ENCODE measurements at regions not wholly inside any gene's neighbourhood (a gene's known extent, or its start where the extent isn't known, plus 50 kb on each side); places are given as distances from the start of the nearest gene placed in this dataset.

GRCh38 chr12:114998118-114998749 lies 314.3 kb upstream of the TBX3 start:
- H3K9me3 ChIP-seq, result no peaks in the 10 kb centered on the region
- DNase-seq (ENCODE audit: low spot score) (no peak), ATAC-seq (ENCODE audit: insufficient number of reproducible peaks, low FRiP score, low read depth) (no peak)
- H3K27me3 ChIP-seq (replicated peaks; ENCODE audit: insufficient read depth), result no peaks in the 10 kb centered on the region
- TF ChIP-seq CTCF (IDR thresholded peaks at IDR 0.05), result no peak
- H3K36me3 ChIP-seq, result no peaks in the 10 kb centered on the region
- no peak overlapping the region for H3K4me3 ChIP-seq
- no peak overlapping the region for H3K27ac ChIP-seq
- H3K4me1 ChIP-seq (ENCODE audit: control insufficient read depth in 1 of 2, low read depth in 2 of 2), result no peaks in the 10 kb centered on the region

GRCh38 chr12:114996382-114996781 lies 312.4 kb upstream of the TBX3 start:
- Histone ChIP-seq H3K36me3 (no peaks in the 10 kb centered on the region), H3K4me3 (no peak overlapping the region), H3K27ac (no peak overlapping the region), H3K27me3 (replicated peaks; ENCODE audit: insufficient read depth) (no peaks in the 10 kb centered on the region), H3K9me3 (no peaks in the 10 kb centered on the region), H3K4me1 (ENCODE audit: control insufficient read depth in 1 of 2, low read depth in 2 of 2) (no peaks in the 10 kb centered on the region)
- no peak for TF ChIP-seq CTCF (IDR thresholded peaks at IDR 0.05)
- ATAC-seq (ENCODE audit: insufficient number of reproducible peaks, low FRiP score, low read depth) (no peak), DNase-seq (ENCODE audit: low spot score) (no peak)

- no peak for TF ChIP-seq CTCF (IDR thresholded peaks at IDR 0.05)
- no peak for ATAC-seq (ENCODE audit: insufficient number of reproducible peaks, low FRiP score, low read depth)
- no peaks in the 10 kb centered on the region for H3K36me3 ChIP-seq
These were observed 311.9 kb upstream of the TBX3 start for GRCh38 chr12:114995891-114996290.

DNA sequence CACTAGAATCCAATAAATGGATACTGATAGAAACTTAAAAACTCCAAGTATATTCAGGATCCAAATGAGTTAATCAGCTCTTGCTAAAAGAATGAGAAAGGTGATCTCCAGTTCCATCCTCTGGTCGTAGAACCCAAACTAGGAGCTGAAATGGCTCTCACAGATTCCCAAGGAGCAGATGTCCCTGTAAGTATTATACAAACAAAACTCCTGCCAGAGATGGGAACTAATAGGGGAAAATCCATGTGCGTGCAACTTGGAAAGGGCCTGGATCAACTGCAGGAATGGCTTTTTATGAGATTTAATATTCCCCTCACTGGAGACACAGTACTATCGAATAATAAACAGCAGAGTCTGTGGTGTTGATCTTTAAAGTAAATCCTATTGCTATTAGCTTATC lies 309.2 kb upstream of the TBX3 start:
- Histone ChIP-seq H3K27ac (no peak overlapping the region), H3K36me3 (no peaks in the 10 kb centered on the region), H3K27me3 (replicated peaks; ENCODE audit: insufficient read depth) (no peaks in the 10 kb centered on the region), H3K4me1 (ENCODE audit: control insufficient read depth in 1 of 2, low read depth in 2 of 2) (no peaks in the 10 kb centered on the region), H3K9me3 (no peaks in the 10 kb centered on the region), H3K4me3 (no peak overlapping the region)
- no peak for TF ChIP-seq CTCF (IDR thresholded peaks at IDR 0.05)
- DNase-seq (ENCODE audit: low spot score), result no peak
- ATAC-seq (ENCODE audit: insufficient number of reproducible peaks, low FRiP score, low read depth), result no peak

More at GRCh38 chr12:114995891-114996290, 311.9 kb upstream of the TBX3 start:
- no peaks in the 10 kb centered on the region for H3K4me1 ChIP-seq (ENCODE audit: control insufficient read depth in 1 of 2, low read depth in 2 of 2)
- no peak overlapping the region for H3K4me3 ChIP-seq
- no peaks in the 10 kb centered on the region for H3K27me3 ChIP-seq (replicated peaks; ENCODE audit: insufficient read depth)
- no peak for DNase-seq (ENCODE audit: low spot score)
- no peak overlapping the region for H3K27ac ChIP-seq
- no peaks in the 10 kb centered on the region for H3K9me3 ChIP-seq

DNA sequence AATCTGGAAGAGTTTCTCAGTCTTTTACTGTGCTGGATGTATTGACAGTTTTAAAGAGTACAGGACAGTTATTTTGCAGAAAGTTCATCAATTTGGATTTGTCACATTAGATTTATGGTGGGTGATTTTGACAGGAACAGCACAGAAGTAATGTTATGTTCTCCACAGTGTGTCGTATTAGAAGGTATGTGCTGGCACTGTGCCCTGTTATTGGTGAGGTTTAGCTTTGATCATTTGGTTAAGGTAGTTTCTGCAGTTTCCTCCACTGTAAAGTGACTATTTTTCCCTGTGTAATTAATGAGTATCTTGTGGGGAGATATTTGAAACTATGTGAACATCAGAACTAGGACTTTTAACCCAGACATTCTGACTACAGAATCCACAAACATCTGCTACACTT lies 308.5 kb upstream of the TBX3 start:
- no peak overlapping the region for H3K4me3 ChIP-seq
- DNase-seq (ENCODE audit: low spot score), result no peak
- no peaks in the 10 kb centered on the region for H3K36me3 ChIP-seq
- H3K27me3 ChIP-seq (replicated peaks; ENCODE audit: insufficient read depth), result no peaks in the 10 kb centered on the region
- no peak for ATAC-seq (ENCODE audit: insufficient number of reproducible peaks, low FRiP score, low read depth)
- H3K4me1 ChIP-seq (ENCODE audit: control insufficient read depth in 1 of 2, low read depth in 2 of 2), result no peaks in the 10 kb centered on the region
- no peak for TF ChIP-seq CTCF (IDR thresholded peaks at IDR 0.05)
- H3K9me3 ChIP-seq, result no peaks in the 10 kb centered on the region
- no peak overlapping the region for H3K27ac ChIP-seq

All from thoracic aorta (tissue), 2 donors.